ENCODE measurements at regions not wholly inside any gene's neighbourhood (a gene's known extent, or its start where the extent isn't known, plus 50 kb on each side); places are given as distances from the start of the nearest gene placed in this dataset.

DNA sequence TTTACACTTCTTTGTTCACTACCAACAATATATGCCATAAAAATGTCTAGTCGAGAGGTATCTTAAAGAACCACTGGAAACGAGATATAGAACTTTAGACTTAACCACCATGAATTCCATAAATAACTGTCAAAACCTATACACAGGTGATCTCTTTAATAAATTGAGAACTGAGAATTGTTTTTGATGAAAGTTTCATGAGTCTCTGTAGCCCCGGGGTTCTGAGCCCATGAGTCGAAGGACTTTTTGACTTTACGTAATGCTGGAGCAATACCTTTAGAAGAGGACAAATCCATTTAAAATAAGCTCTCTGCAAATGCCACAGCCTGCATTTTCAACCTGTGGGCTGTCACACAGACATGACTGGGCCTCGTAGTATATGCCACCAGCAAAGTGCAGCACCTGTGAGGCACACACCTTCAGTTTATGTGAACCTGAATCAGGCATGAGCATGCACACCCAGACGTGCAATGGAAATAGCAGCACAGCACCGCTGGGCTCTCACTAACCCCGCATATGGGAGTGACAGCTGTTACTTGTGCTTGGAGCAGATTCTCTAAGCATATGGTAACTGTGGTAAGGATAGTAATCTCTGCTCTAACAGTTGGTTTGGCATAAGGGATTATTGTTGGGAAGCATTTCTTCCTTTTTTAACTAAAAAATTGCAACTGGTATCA, 383.2 kb downstream of the SOCS6 start (continued):
- TF ChIP-seq SIN3A (IDR thresholded peaks at IDR 0.05; ENCODE audit: low read depth) (no peak), CBX3 (IDR thresholded peaks at IDR 0.05; ENCODE audit: low read depth) (no peak), SP1 (IDR thresholded peaks at IDR 0.05; ENCODE audit: low read depth) (no peak), EZH2phosphoT487 (IDR thresholded peaks at IDR 0.05; ENCODE audit: borderline replicate concordance) (no peak), JUND (IDR thresholded peaks at IDR 0.05) (no peak), SRF (IDR thresholded peaks at IDR 0.05; ENCODE audit: low read depth) (no peak)
- TF ChIP-seq, protein P1, sequence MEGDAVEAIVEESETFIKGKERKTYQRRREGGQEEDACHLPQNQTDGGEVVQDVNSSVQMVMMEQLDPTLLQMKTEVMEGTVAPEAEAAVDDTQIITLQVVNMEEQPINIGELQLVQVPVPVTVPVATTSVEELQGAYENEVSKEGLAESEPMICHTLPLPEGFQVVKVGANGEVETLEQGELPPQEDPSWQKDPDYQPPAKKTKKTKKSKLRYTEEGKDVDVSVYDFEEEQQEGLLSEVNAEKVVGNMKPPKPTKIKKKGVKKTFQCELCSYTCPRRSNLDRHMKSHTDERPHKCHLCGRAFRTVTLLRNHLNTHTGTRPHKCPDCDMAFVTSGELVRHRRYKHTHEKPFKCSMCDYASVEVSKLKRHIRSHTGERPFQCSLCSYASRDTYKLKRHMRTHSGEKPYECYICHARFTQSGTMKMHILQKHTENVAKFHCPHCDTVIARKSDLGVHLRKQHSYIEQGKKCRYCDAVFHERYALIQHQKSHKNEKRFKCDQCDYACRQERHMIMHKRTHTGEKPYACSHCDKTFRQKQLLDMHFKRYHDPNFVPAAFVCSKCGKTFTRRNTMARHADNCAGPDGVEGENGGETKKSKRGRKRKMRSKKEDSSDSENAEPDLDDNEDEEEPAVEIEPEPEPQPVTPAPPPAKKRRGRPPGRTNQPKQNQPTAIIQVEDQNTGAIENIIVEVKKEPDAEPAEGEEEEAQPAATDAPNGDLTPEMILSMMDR (IDR thresholded peaks at IDR 0.05 in 2 of 3, conservative IDR thresholded peaks at IDR 0.05 in 1 of 3; ENCODE audit: borderline replicate concordance in 1 of 3, insufficient read depth in 1 of 3, low read depth in 2 of 3, low read length in 2 of 3), result no peak
- TF ChIP-seq, protein P2, sequence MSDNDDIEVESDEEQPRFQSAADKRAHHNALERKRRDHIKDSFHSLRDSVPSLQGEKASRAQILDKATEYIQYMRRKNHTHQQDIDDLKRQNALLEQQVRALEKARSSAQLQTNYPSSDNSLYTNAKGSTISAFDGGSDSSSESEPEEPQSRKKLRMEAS (IDR thresholded peaks at IDR 0.05), result no peak

DNA sequence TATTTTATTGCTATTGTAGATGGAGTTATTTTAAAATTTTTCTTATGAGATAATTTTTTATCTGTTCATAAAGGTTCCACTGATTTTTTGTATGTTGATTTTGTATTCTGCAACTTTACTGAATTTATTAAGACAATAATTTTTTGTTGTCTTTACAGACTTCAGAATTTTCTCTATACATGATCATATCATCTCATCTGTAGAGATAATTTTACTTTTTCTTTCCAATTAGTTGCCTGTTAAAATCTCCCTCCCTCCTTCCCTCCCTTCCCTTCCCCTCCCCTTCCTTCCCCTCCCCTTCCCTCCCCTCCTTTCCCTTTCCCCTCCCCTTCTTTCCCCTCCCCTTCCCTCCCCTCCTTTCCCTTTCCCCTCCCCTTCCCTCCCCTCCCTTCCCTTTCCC, 378.1 kb downstream of the SOCS6 start:
- H3K79me2 ChIP-seq (ENCODE audit: insufficient read depth, low read length), result no peaks in the 10 kb centered on the region
- H3K4me3 ChIP-seq (replicated peaks in 1 of 2; ENCODE audit: low read depth in 1 of 2, low read length in 2 of 2), result no peak overlapping the region
- no peak for ATAC-seq
- H3K9ac ChIP-seq (ENCODE audit: low read length), result no peak overlapping the region
- no peak overlapping the region for H3K27ac ChIP-seq (ENCODE audit: low read depth, low read length)
- H3K9me2 ChIP-seq (ENCODE audit: insufficient read depth), result no peaks in the 10 kb centered on the region
- intact Hi-C loops (cut with micrococcal nuclease), result no loop called here
- RAD21 ChIA-PET (ENCODE audit: low non-redundant PET in 1 of 2, low total read pairs in 2 of 2, uncharacterized antibody in 2 of 2, unreplicated experiment in 2 of 2), result no interaction called here
- BruUV-seq (replicated peaks), result no TSS peak
- DNase-seq (ENCODE audit: low read depth, low spot score), result no peak
- H3K9me3 ChIP-seq (ENCODE audit: control insufficient read depth in 1 of 2, insufficient read depth in 1 of 2, low read depth in 1 of 2, low read length in 2 of 2), result no peaks in the 10 kb centered on the region
- H3K4me2 ChIP-seq (ENCODE audit: low read length), result no peak overlapping the region
- no peak overlapping the region for H2AFZ ChIP-seq (ENCODE audit: low read depth, low read length, poor library complexity, severe bottlenecking)
- CTCF ChIA-PET, result no interaction called here
- H3K4me1 ChIP-seq (ENCODE audit: control insufficient read depth in 1 of 2, insufficient read depth in 2 of 2, low read length in 2 of 2), result no peaks in the 10 kb centered on the region
- POLR2A ChIA-PET, result no interaction called here
- TF ChIP-seq YY1 (IDR thresholded peaks at IDR 0.05; ENCODE audit: extremely low read depth, insufficient replicate concordance, low read depth, low read length) (no peak), ZFX (IDR thresholded peaks at IDR 0.05) (no peak), ELF1 (IDR thresholded peaks at IDR 0.05; ENCODE audit: borderline replicate concordance, low read depth) (no peak), EZH2phosphoT487 (IDR thresholded peaks at IDR 0.05; ENCODE audit: borderline replicate concordance) (no peak), JUND (IDR thresholded peaks at IDR 0.05) (no peak), POLR2A (IDR thresholded peaks at IDR 0.05; ENCODE audit: borderline replicate concordance, extremely low read depth, insufficient read depth, insufficient read length) (no peak), RAD21 (IDR thresholded peaks at IDR 0.05; ENCODE audit: low read depth) (no peak)
- TF ChIP-seq, protein P1 (IDR thresholded peaks at IDR 0.05 in 2 of 3, conservative IDR thresholded peaks at IDR 0.05 in 1 of 3; ENCODE audit: borderline replicate concordance in 1 of 3, insufficient read depth in 1 of 3, low read depth in 2 of 3, low read length in 2 of 3), result no peak
- no peaks in the 10 kb centered on the region for H3K27me3 ChIP-seq (ENCODE audit: insufficient read depth, low read length)
- H4K20me1 ChIP-seq (ENCODE audit: insufficient read depth), result no peaks in the 10 kb centered on the region
- no peaks in the 10 kb centered on the region for H3K36me3 ChIP-seq (ENCODE audit: control insufficient read depth in 1 of 2, insufficient read depth in 2 of 2, low read length in 2 of 2)

Data from HCT116 (cell line).